ENCODE measurements at regions not wholly inside any gene's neighbourhood (a gene's known extent, or its start where the extent isn't known, plus 50 kb on each side); places are given as distances from the start of the nearest gene placed in this dataset.

DNA sequence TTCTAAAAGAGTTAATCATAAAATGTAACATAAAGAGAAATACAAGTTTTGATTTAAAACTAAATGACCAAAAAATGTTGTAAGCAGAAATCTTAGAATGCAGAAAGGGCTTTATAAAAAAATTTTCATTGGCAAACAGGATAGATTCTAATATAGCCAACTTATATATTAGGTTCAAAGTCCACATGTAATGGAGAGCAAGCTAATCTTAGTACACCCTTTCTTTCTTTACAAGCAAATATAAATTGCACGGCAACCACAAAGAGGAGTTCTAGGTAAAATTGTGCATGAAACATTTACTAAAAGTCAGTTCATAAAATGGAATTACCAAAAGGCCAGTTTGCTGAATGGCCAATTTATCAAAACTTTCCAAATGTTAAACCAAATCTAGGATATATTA, 130.6 kb downstream of the NOL4 start:
- Histone ChIP-seq H3K4me3 (no peak overlapping the region), H3K4me1 (no peaks in the 10 kb centered on the region), H3K27me3 (no peaks in the 10 kb centered on the region), H3K27ac (no peak overlapping the region), H3K36me3 (no peaks in the 10 kb centered on the region), H3K9me3 (no peaks in the 10 kb centered on the region)
- TF ChIP-seq EP300 (IDR thresholded peaks at IDR 0.05) = no peak
- TF ChIP-seq POLR2A (IDR thresholded peaks at IDR 0.05) = no peak
- TF ChIP-seq, protein P1, sequence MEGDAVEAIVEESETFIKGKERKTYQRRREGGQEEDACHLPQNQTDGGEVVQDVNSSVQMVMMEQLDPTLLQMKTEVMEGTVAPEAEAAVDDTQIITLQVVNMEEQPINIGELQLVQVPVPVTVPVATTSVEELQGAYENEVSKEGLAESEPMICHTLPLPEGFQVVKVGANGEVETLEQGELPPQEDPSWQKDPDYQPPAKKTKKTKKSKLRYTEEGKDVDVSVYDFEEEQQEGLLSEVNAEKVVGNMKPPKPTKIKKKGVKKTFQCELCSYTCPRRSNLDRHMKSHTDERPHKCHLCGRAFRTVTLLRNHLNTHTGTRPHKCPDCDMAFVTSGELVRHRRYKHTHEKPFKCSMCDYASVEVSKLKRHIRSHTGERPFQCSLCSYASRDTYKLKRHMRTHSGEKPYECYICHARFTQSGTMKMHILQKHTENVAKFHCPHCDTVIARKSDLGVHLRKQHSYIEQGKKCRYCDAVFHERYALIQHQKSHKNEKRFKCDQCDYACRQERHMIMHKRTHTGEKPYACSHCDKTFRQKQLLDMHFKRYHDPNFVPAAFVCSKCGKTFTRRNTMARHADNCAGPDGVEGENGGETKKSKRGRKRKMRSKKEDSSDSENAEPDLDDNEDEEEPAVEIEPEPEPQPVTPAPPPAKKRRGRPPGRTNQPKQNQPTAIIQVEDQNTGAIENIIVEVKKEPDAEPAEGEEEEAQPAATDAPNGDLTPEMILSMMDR (IDR thresholded peaks at IDR 0.05) = no peak
- 87 to 94% methylated on average over 1 of the region's 1 CpG for WGBS, 2 donors
- no peak for DNase-seq (ENCODE audit: low spot score in 2 of 2)

DNA sequence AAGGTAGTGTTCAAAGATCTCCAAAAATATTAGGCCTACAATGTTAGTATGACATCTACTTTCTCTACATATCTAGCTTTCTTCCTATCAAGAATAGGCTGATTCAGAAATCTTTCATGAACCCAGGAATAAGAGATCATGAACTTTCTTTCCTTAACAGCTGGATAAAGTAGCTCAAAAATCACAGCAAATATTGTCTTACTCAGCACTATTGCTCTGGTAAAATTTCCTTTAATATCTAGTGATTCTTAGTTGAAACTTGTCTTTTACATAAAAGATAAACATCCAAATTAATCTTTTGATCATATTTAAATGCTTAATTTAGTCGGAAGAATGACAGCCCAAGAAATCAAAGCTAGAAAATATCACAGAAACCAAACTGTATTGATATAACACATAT, 131.9 kb downstream of the NOL4 start:
- Histone ChIP-seq H3K4me1 (no peaks in the 10 kb centered on the region), H3K27me3 (no peaks in the 10 kb centered on the region), H3K27ac (no peak overlapping the region), H3K9me3 (no peaks in the 10 kb centered on the region), H3K4me3 (no peak overlapping the region), H3K36me3 (no peaks in the 10 kb centered on the region)
- 91 to 93% methylated on average over 1 of the region's 1 CpG for WGBS, 2 donors
- TF ChIP-seq, protein P1 (IDR thresholded peaks at IDR 0.05) = no peak
- TF ChIP-seq POLR2A (IDR thresholded peaks at IDR 0.05) (no peak), EP300 (IDR thresholded peaks at IDR 0.05) (no peak)
- DNase-seq (ENCODE audit: low spot score in 2 of 2) = no peak

DNA sequence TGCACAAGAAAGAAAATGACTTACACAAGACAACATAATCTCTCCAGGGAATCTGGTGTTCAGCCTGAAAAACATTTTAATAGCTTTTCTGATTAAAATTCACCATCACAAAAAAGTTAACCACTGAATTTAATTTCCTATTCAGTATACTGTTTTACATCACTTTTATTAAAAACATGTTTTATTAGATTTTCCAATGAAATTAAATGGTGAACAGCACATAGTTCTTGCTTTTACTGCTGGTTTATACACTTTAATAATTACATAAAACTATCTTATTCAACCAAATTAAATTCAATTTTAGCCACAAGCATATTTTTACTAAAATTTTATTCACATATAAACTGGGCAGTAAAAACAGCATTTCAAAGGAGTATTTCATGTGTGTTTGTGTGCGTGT, 138.3 kb downstream of the NOL4 start:
- WGBS, 2 donors = 44% methylated on average over 1 of the region's 1 CpG
- TF ChIP-seq EP300 (IDR thresholded peaks at IDR 0.05) (no peak), POLR2A (IDR thresholded peaks at IDR 0.05) (no peak)
- TF ChIP-seq, protein P1 (IDR thresholded peaks at IDR 0.05) = no peak
- H3K27ac ChIP-seq = no peak overlapping the region
- no peaks in the 10 kb centered on the region for H3K27me3 ChIP-seq
- no peak overlapping the region for H3K4me3 ChIP-seq
- H3K36me3 ChIP-seq = no peaks in the 10 kb centered on the region
- no peaks in the 10 kb centered on the region for H3K4me1 ChIP-seq
- no peak for DNase-seq (ENCODE audit: low spot score in 2 of 2)
- no peaks in the 10 kb centered on the region for H3K9me3 ChIP-seq

DNA sequence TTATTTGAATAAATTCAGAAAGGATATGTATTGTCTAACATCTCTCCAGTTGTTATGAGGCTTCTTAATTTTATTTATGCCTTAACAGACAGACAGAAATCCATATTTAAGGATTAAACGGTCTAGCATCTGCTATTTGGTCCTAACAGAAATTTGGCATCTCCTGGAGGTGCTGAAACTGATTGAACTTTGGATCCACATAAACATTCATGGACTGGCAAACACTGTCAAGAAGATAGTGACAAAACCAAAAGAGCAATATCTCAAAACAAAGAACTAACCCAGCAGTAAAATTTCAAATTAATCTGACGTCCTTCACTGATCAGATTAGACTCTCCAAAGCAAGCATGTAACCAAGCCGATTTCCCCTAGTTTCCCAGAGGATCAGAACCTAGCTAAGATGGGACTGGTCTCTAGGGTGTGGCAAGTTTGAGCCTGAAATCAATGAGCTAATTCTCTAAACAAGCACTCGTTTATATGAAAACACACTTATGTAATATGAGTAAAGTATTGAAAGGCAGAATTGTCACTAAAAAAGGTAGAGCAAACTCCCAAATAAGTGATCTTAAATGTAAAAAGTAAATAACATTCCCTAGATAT, 139.5 kb downstream of the NOL4 start:
- Histone ChIP-seq H3K4me1 (no peaks in the 10 kb centered on the region), H3K4me3 (no peak overlapping the region), H3K27me3 (no peaks in the 10 kb centered on the region), H3K27ac (no peak overlapping the region), H3K36me3 (no peaks in the 10 kb centered on the region), H3K9me3 (no peaks in the 10 kb centered on the region)
- TF ChIP-seq, protein P1 (IDR thresholded peaks at IDR 0.05) = no peak
- TF ChIP-seq POLR2A (IDR thresholded peaks at IDR 0.05) = no peak
- TF ChIP-seq EP300 (IDR thresholded peaks at IDR 0.05) = no peak
- 60 to 63% methylated on average over 4 of the region's 4 CpGs for WGBS, 2 donors
- no peak for DNase-seq (ENCODE audit: low spot score in 2 of 2)

DNA sequence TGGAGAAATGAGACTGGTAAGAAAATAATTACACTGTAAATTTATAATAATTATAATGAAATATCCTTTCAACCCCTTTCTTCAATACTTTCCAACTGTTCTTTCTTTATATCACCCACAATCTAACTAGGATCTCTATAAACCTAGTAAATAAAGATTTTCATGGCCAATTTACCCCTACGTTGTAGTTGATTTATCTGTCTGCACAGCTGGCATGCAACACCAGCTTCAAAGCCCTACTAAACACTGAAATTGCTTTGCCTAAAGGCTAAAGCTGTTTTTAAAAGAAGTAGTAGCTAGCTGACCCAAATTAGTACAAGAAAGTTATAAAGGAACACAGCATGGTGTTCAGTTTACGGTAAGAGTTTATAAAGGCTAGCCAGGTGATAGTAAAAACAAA, 140.1 kb downstream of the NOL4 start:
- Histone ChIP-seq H3K27ac (no peak overlapping the region), H3K4me1 (no peaks in the 10 kb centered on the region), H3K36me3 (no peaks in the 10 kb centered on the region), H3K27me3 (no peaks in the 10 kb centered on the region), H3K9me3 (no peaks in the 10 kb centered on the region), H3K4me3 (no peak overlapping the region)
- WGBS, 2 donors = 61 to 73% methylated on average over 2 of the region's 2 CpGs
- TF ChIP-seq POLR2A (IDR thresholded peaks at IDR 0.05) (no peak), EP300 (IDR thresholded peaks at IDR 0.05) (no peak)
- DNase-seq (ENCODE audit: low spot score in 2 of 2) = no peak

Measured in tibial nerve (tissue), 4 donors.